Glutamatergic neuron (in vitro differentiated cells): ENCODE measurements at regions not wholly inside any gene's neighbourhood (a gene's known extent, or its start where the extent isn't known, plus 50 kb on each side); places are given as distances from the start of the nearest gene placed in this dataset.

Experiments
- DNase-seq: peaks from one replicate; pipeline ENCODE4 v3.0.0; 2022
- H3K27ac Mint-ChIP-seq: one replicate; pipeline ENCODE4 v1.8.0; 2020; ENCODE audit warnings: mild to moderate bottlenecking, mixed read lengths, inconsistent platforms; ENCODE audit not compliant: unreplicated experiment
- H3K27me3 Mint-ChIP-seq: one replicate; pipeline ENCODE4 v1.8.0; 2020; ENCODE audit warnings: mild to moderate bottlenecking, moderate library complexity, mixed read lengths, inconsistent platforms; ENCODE audit not compliant: unreplicated experiment
- H3K36me3 Mint-ChIP-seq: one replicate; pipeline ENCODE4 v1.8.0; 2020; ENCODE audit warnings: mild to moderate bottlenecking, mixed read lengths, inconsistent platforms; ENCODE audit not compliant: unreplicated experiment
- H3K4me1 Mint-ChIP-seq: one replicate; pipeline ENCODE4 v1.8.0; 2020; ENCODE audit warnings: mild to moderate bottlenecking, low read depth, mixed read lengths, inconsistent platforms; ENCODE audit not compliant: unreplicated experiment
- H3K4me3 Mint-ChIP-seq: one replicate; pipeline ENCODE4 v1.8.0; 2020; ENCODE audit warnings: mild to moderate bottlenecking, mixed read lengths, inconsistent platforms; ENCODE audit not compliant: unreplicated experiment
- H3K9me3 Mint-ChIP-seq: one replicate; pipeline ENCODE4 v1.8.0; 2020; ENCODE audit warnings: mild to moderate bottlenecking, moderate library complexity, mixed read lengths, inconsistent platforms; ENCODE audit not compliant: unreplicated experiment
- CTCF ChIP-seq: fragments of 200-600 bp; sonication (generic); IDR thresholded peaks from one replicate; pipeline ENCODE4 v1.5.0; 2021; ENCODE audit not compliant: partially characterized antibody, unreplicated experiment

- no peak for TF ChIP-seq CTCF
- H3K4me1 Mint-ChIP-seq: peaks cover 39% of the 10 kb centered on the region
- no peaks in the 10 kb centered on the region for H3K36me3 Mint-ChIP-seq
- peak; percentile 24 for DNase-seq
- H3K27ac Mint-ChIP-seq: no peak overlapping the region
- H3K9me3 Mint-ChIP-seq: peaks cover 5% of the 10 kb centered on the region
- no peak overlapping the region for H3K4me3 Mint-ChIP-seq
- H3K27me3 Mint-ChIP-seq: peaks cover 1% of the 10 kb centered on the region
These were observed 108.6 kb upstream of the RAD23B start for GRCh38 chr9:107174441-107174840.

DNA sequence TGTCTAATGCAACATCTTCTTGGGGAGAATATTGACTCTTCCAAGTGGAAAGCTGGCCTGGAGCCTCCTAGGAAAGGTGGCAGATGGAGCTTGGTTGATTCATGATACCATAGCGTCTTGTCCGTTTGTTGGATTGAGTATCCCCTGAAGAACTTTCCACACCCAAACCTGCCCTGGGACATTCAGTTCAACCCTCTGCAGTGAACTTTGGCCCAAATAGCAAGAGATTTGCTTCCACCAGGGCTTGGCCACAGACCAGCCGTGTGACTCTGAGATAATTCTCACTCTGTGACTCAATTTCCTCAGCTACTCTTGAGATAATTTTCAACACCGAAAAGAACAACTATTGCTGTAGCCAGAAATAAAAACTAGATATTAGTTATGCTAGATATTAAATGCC lies 108.0 kb upstream of the RAD23B start:
- TF ChIP-seq CTCF: no peak
- Mint-ChIP-seq H3K36me3 (no peaks in the 10 kb centered on the region), H3K4me3 (no peak overlapping the region)

DNA sequence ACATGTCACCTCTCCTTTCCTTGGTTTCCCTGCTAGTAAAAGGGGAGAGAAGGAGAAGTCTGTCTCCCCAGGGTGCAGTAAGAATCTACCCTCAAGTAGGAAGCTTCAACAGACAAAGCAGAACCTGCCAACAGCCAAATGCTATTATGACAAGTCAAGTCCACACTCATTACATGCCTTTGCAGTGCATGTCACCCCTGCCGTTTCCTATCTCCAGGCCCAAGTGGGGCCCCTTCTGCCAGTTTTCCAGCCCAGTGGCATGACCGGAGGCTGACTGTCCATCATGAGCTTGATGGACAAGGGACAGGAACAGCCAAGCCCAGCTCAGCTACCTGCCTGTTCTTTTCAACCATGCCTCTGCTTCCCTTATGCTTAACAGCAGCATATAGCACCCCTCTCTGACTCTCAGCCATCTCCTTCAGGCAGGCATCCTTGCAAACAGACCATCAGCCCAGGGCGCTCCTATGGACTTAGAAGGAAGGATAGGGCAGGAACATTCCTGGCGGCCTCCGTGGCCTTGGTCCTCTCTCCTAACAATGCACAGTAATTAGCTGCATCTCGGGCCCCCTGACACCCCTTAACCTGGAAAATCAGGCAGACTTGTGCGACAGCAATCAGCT lies 107.2 kb upstream of the RAD23B start:
- H3K27ac Mint-ChIP-seq: peak overlapping the region; percentile 88

More for the DNA sequence above, 108.0 kb upstream of the RAD23B start:
- DNase-seq: no peak
- Mint-ChIP-seq H3K27ac (no peak overlapping the region), H3K9me3 (peaks cover 5% of the 10 kb centered on the region), H3K4me1 (peaks cover 40% of the 10 kb centered on the region), H3K27me3 (peaks cover 1% of the 10 kb centered on the region)

GRCh38 chr9:107176436-107177151 lies 106.5 kb upstream of the RAD23B start:
- Mint-ChIP-seq H3K27me3 (peaks cover 1% of the 10 kb centered on the region), H3K9me3 (peaks cover 5% of the 10 kb centered on the region), H3K4me3 (peak overlapping the region; percentile 60), H3K4me1 (peaks cover 40% of the 10 kb centered on the region), H3K36me3 (no peaks in the 10 kb centered on the region), H3K27ac (peak overlapping the region; percentile 88)
- peak; percentile 56 for DNase-seq
- no peak for TF ChIP-seq CTCF

More for the DNA sequence above, 107.2 kb upstream of the RAD23B start:
- no peak for TF ChIP-seq CTCF
- Mint-ChIP-seq H3K9me3 (peaks cover 5% of the 10 kb centered on the region), H3K36me3 (no peaks in the 10 kb centered on the region), H3K4me1 (peaks cover 40% of the 10 kb centered on the region), H3K4me3 (peak overlapping the region; percentile 12), H3K27me3 (peaks cover 1% of the 10 kb centered on the region)
- peak; percentile 26 for DNase-seq

DNA sequence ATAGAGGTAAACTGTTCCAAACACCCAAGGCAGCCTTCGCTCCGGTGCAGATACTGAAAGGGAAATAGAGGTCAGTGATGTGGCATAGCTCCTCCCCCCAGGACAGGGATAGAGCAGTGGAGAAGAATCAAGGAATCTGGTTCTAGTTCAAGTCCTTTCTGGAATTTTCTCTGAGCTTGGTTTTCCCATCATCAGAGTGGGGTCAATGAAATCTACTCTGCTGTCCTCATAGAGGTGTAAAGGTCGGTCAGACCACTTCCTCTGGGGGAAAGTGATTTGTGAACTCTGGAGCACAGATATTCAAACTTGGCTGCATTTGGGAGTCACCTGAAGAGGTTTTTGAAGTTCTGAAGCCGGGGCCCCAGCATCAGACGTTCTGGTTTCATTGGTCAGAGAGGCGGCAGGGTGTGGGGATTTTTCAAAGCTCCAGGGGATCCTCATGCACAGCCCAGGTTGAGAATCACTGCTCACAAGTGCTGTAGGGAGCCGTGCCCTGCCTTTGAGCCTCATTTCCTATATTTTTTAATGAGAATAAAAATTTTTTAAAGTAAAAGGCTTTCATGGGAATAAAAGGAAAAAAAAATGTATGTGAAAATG lies 105.7 kb upstream of the RAD23B start:
- Mint-ChIP-seq H3K9me3 (peaks cover 6% of the 10 kb centered on the region), H3K4me1 (peaks cover 39% of the 10 kb centered on the region), H3K27ac (peak overlapping the region; percentile 88), H3K4me3 (peak overlapping the region; percentile 60), H3K36me3 (peaks cover 2% of the 10 kb centered on the region), H3K27me3 (peaks cover 1% of the 10 kb centered on the region)
- no peak for DNase-seq
- no peak for TF ChIP-seq CTCF
